HG03159 (cell line): ENCODE measurements at regions not wholly inside any gene's neighbourhood (a gene's known extent, or its start where the extent isn't known, plus 50 kb on each side); places are given as distances from the start of the nearest gene placed in this dataset.
"Not testable (repeated sequence)": the region's sequence is repeated elsewhere in the genome, so short reads cannot be mapped to it uniquely, and the experiment has no call there.

Source experiments
- ATAC-seq: cut with Tn5 transposase; IDR thresholded peaks from one replicate; pipeline ENCODE4 v1.9.1; 2021; ENCODE audit warnings: mild to moderate bottlenecking, moderate library complexity; ENCODE audit not compliant: unreplicated experiment

DNA sequence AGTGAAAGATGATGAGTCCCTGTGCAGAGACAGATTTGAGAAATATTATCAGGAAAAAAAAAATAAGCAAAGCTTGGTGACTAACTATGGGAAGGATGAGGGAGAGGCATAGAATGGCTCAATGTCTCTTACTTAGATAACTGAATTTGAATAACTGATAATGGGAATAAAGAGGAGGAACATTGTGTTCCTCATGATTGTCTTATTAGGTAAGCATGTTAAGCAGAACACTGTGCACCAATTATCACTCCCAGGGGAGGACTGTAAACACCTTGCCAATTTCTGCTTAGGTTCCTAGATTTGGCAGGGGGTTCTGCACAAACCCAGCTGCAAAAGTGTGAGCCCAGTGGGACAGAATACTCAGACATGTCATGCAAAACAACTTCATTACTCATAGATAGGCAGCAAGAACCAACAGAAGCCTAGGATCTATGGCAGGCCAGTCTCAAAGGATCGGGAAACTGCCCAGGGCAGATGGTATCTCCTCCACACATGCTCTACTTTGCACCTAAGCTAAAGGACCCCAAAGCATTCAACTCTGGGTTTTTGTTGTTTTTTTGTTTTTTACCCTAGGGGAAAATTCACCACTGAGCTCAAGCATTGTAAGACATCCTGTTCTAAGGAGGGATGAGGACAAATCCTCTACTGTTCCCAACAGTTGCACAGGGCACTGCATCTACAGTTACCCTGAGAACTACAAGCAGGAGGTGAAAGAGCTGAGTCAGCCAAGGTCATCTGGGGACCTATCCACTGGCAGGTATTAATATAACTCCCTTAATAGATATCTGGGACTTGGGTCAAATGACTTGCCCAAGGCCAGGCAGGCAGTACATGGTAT lies 907.0 kb downstream of the RAPGEF2 start:
- no peak for ATAC-seq

DNA sequence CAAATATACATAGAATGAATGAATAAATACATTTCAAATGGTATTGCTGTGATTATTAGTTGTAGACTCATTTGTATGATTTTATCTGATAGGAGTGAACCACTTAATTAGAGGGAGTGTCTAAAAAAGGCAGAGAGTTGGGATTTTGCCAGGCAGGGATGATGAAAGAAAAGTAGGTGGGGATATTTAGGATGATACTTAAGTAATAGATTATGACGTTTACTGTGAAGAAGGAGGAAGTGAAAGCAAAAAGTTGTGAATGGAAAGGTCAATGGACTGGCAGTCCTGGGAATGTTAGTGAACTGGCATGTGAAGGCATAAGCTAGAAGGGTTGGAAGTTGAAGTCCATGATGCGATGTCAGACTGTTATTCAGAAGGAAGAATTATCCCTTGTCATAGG lies 917.1 kb downstream of the RAPGEF2 start:
- no peak for ATAC-seq

- no peak for ATAC-seq
These were observed 917.9 kb downstream of the RAPGEF2 start for GRCh38 chr4:160020804-160021203.

GRCh38 chr4:160021870-160022269 lies 919.0 kb downstream of the RAPGEF2 start:
- ATAC-seq, result no peak

- ATAC-seq, result no peak
These were observed 923.8 kb downstream of the RAPGEF2 start for GRCh38 chr4:160026721-160027120.

DNA sequence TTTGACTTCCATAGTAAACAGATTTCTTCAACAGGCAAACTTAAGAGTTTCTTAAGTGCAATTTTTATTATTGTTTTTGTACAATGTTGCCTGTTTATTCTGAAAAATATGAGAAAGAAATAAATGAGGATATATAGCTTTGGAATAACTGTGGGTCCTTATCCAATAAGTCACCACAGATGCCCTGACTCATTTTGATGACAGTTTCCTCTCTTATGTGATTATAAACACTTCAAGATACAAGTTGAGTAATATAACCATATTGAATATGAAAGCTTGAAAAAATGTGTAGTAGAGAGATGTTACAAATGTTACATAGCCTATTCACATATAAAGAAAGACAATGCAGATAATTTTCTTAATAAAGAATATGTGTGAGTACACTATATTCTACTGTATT lies 931.6 kb downstream of the RAPGEF2 start:
- ATAC-seq, result no peak

DNA sequence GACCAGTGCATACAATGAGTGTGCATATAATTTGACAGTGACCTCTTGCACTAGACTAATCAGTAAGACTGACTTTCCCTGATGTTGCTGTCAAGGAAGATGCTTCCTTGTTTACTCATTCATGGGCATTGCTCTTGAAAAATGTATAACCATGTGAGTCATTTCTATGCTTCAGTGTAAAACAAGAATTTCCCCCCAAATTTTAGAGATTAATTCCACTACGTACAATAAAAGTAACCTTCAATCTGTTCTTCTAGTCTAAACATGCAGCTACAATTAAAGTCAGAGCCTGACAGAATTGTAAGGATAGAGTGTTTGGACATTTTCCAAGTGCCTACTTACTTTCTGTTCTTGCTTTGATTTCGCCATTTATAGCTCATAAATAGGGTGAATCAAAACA lies 935.7 kb downstream of the RAPGEF2 start:
- ATAC-seq, result no peak

GRCh38 chr4:160044693-160045092 lies 941.8 kb downstream of the RAPGEF2 start:
- ATAC-seq, result no peak

- ATAC-seq, result no peak
These were observed 979.7 kb downstream of the RAPGEF2 start for GRCh38 chr4:160082432-160083207.

DNA sequence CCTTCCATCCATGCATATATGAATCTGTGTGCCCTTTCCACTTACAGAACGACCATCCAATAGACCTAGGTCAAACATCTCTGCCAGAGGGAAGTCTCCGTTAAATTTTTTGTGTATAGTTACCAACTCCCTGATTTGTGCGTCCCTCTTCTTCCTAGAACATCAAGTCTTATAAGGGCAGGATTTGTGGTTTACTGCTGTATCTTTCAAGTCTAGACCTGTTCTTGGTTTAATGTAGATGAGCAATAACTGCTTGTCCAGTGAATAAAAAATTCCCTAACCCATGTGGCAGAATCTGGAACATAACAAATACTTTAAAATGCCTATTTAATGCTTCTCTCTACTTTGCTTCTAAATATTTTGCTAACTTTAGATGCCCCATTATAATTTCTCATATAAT lies 988.8 kb downstream of the RAPGEF2 start:
- ATAC-seq, result no peak

- ATAC-seq, result no peak
These were observed 997.4 kb downstream of the RAPGEF2 start for GRCh38 chr4:160100316-160100715.

GRCh38 chr4:160110891-160111290 lies 1008.0 kb downstream of the RAPGEF2 start:
- ATAC-seq, result no peak

GRCh38 chr4:160117686-160118085 lies 1014.8 kb downstream of the RAPGEF2 start:
- no peak for ATAC-seq

DNA sequence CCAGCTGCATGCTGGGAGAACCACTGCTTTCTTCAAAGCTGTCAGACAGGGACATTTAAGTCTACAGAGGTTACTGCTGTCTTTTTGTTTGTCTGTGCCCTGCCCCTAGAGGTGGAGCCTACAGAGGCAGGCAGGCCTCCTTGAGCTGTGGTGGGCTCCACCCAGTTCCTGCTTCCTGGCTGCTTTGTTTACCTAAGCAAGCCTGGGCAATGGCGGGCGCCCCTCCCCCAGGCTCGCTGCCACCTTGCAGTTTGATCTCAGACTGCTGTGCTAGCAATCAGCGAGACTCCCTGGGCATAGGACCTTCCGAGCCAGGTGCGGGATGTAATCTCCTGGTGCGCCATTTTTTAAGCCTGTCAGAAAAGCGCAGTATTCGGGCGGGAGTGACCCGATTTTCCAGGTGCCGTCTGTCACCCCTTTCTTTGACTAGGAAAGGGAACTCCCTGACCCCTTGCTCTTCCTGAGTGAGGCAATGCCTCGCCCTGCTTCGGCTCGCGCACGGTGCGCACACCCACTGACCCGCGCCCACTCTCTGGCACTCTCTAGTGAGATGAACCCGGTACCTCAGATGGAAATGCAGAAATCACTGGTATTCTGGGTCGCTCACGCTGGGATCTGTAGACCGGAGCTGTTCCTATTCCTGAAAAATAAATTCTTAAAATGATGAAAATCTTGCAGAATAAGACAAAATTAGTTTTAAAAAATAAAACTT lies 1022.9 kb downstream of the RAPGEF2 start:
- not testable (repeated sequence) for ATAC-seq

GRCh38 chr4:160127211-160127610 lies 1024.3 kb downstream of the RAPGEF2 start:
- ATAC-seq, result no peak

GRCh38 chr4:160129439-160129838 lies 1026.6 kb downstream of the RAPGEF2 start:
- ATAC-seq, result no peak

- ATAC-seq, result no peak
These were observed 1033.1 kb downstream of the RAPGEF2 start for GRCh38 chr4:160136021-160136420.

DNA sequence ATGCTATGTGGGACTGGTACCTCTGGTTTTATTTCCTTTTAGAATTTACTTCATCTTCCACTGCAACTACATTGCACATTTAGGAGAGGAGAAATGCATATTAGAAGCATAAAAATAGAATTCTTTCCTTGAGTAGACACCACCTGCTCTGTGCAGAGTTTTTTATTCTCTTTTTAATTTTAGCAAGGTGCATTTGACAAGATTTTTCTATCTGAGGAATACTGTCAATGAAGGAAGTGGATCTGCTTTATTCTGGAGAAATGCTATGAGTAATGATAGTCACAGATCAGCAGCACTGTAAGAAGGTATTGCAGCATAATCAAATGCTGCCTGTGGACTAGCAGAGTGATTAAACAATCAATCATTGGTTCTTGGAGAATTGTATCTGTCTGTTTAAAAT lies 1038.3 kb downstream of the RAPGEF2 start:
- no peak for ATAC-seq

DNA sequence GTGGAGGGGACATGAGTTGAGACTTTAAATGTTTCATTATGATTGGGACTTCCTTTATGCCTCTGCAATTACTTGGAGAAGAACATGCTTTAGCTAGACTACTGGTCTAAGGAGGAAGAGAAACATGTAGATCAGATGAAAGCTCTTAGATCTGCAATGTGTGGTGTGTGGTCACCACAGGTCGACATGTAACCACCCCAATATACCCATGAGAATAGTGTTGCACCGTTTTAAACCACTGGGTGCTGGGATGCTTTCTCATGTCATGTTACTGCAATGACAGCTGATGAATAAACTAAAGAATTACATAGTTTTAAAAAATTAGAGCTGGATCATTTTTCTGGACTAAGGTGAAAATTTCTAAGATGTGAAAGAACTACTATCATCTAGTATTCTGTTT lies 1039.7 kb downstream of the RAPGEF2 start:
- ATAC-seq, result peak; percentile 100

DNA sequence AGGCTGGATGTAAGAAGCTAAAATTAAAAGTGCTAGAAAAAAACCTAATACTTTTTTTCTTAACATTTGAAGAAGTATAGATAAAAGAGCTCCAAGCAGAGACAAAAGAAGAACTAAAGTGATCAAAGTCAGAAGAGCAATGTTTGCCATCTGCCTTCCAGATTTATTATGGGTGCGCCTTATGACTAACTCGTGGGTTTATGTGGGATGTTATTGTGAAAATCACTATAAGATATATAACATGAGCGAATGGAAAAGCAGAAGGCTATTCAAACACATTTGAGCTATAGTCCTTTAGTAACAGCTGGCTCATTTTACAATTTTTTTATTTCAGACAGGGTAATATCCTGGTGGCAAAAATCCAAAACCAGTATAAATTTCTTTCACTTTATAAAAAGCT lies 1040.7 kb downstream of the RAPGEF2 start:
- no peak for ATAC-seq

GRCh38 chr4:160159457-160159856 lies 1056.6 kb downstream of the RAPGEF2 start:
- no peak for ATAC-seq

GRCh38 chr4:160161026-160161425 lies 1058.1 kb downstream of the RAPGEF2 start:
- ATAC-seq, result no peak
